WTC11 (cell line): ENCODE measurements at regions not wholly inside any gene's neighbourhood (a gene's known extent, or its start where the extent isn't known, plus 50 kb on each side); places are given as distances from the start of the nearest gene placed in this dataset.
A peak's percentile ranks its signal among the peaks of the same experiment; 100 is the strongest.

Experiments
- ATAC-seq: fragments of 200-7000 bp; cut with Tn5 transposase; 2 replicates; pipeline ENCODE4 v1.10.0; 2021; ENCODE audit warnings: mild to moderate bottlenecking, moderate library complexity
- CTCF ChIA-PET: fragments of 300-600 bp; sonication (Branson Sonifier 250); formaldehyde crosslinking; loops from one replicate; lab custom pipeline; 2021; ENCODE audit warnings: antibody characterized with exemption; lab: Charles Lee
- POLR2A ChIA-PET: fragments of 350-600 bp; sonication (Branson Sonifier 250); formaldehyde crosslinking; loops from one replicate; lab custom pipeline; 2021; ENCODE audit warnings: antibody characterized with exemption; lab: Charles Lee
- DNase-seq: peaks from one replicate; pipeline ENCODE4 v3.0.0; 2021; ENCODE audit warnings: low spot score
- H3K27ac Mint-ChIP-seq: 2 replicates; pipeline ENCODE4 v1.8.0; 2021; ENCODE audit warnings: mixed read lengths
- H3K27me3 Mint-ChIP-seq: 2 replicates; pipeline ENCODE4 v1.8.0; 2021; ENCODE audit warnings: low read depth, mild to moderate bottlenecking, moderate library complexity, mixed read lengths
- H3K36me3 Mint-ChIP-seq: 2 replicates; pipeline ENCODE4 v1.8.0; 2021; ENCODE audit warnings: mixed read lengths
- H3K4me1 Mint-ChIP-seq: 2 replicates; pipeline ENCODE4 v1.8.0; 2022; ENCODE audit warnings: mixed read lengths
- H3K4me3 Mint-ChIP-seq: 2 replicates; pipeline ENCODE4 v1.8.0; 2021; ENCODE audit warnings: mild to moderate bottlenecking, moderate library complexity, mixed read lengths
- H3K9me3 Mint-ChIP-seq: 2 replicates; pipeline ENCODE4 v1.8.0; 2021; ENCODE audit warnings: mixed read lengths
- CREB1 ChIP-seq: sonication (generic); formaldehyde crosslinking; IDR thresholded peaks from 2 replicates; pipeline ENCODE4 v1.8.0; 2023; ENCODE audit warnings: mild to moderate bottlenecking, missing genetic modification reagents
- ETV6 ChIP-seq: sonication (generic); formaldehyde crosslinking; IDR thresholded peaks from 2 replicates; pipeline ENCODE4 v1.8.1; 2022; ENCODE audit warnings: mild to moderate bottlenecking, missing genetic modification reagents
- FOXJ3 ChIP-seq: sonication (generic); formaldehyde crosslinking; IDR thresholded peaks from 2 replicates; pipeline ENCODE4 v1.9.0; 2021; ENCODE audit warnings: missing genetic modification reagents, mild to moderate bottlenecking, borderline replicate concordance
- JAZF1 ChIP-seq: fragments of 250-450 bp; sonication (Bioruptor Pico); IDR thresholded peaks from 2 replicates; pipeline ENCODE4 v1.9.0; 2021; ENCODE audit warnings: moderate library complexity, mild to moderate bottlenecking, inconsistent platforms
- MYBL2 ChIP-seq: sonication (generic); formaldehyde crosslinking; IDR thresholded peaks from 2 replicates; pipeline ENCODE4 v1.8.1; 2023; ENCODE audit warnings: mild to moderate bottlenecking, moderate library complexity, missing genetic modification reagents
- NFATC4 ChIP-seq: fragments of 250-450 bp; sonication (Bioruptor Pico); IDR thresholded peaks from 2 replicates; pipeline ENCODE4 v1.9.0; 2021; ENCODE audit warnings: mild to moderate bottlenecking
- SMAD3 ChIP-seq: sonication (generic); formaldehyde crosslinking; IDR thresholded peaks from 2 replicates; pipeline ENCODE4 v1.8.0; 2022; ENCODE audit warnings: missing genetic modification reagents, mild to moderate bottlenecking, borderline replicate concordance
- ZBTB21 ChIP-seq: sonication (generic); formaldehyde crosslinking; IDR thresholded peaks from 2 replicates; pipeline ENCODE4 v1.8.1; 2023; ENCODE audit warnings: mild to moderate bottlenecking, missing genetic modification reagents, borderline replicate concordance
- ZNF423 ChIP-seq: fragments of 250-450 bp; sonication (Bioruptor Pico); IDR thresholded peaks from 2 replicates; pipeline ENCODE4 v2.1.2; 2022; ENCODE audit warnings: mild to moderate bottlenecking, moderate library complexity
- TF ChIP-seq, protein P1 (sequence below): fragments of 200-600 bp; IDR thresholded peaks from 2 replicates; pipeline ENCODE4 v1.8.0; 2022; ENCODE audit warnings: antibody characterized with exemption
- TF ChIP-seq, protein P2 (sequence below): sonication (generic); formaldehyde crosslinking; IDR thresholded peaks from 2 replicates; pipeline ENCODE4 v1.8.0; 2022; ENCODE audit warnings: mild to moderate bottlenecking, missing genetic modification reagents
- TF ChIP-seq, protein P3 (sequence below): sonication (generic); formaldehyde crosslinking; IDR thresholded peaks from 2 replicates; pipeline ENCODE4 v1.8.1; 2023; ENCODE audit warnings: mild to moderate bottlenecking, missing genetic modification reagents
- TF ChIP-seq, protein P4 (sequence below): sonication (generic); formaldehyde crosslinking; IDR thresholded peaks from 2 replicates; pipeline ENCODE4 v1.8.1; 2022; ENCODE audit warnings: mild to moderate bottlenecking, moderate library complexity, missing genetic modification reagents
- TF ChIP-seq, protein P5 (sequence below): fragments of 250-450 bp; sonication (Bioruptor Pico); IDR thresholded peaks from 2 replicates; pipeline ENCODE4 v1.8.0; 2021; ENCODE audit warnings: mild to moderate bottlenecking
- TF ChIP-seq, protein P6 (sequence below): fragments of 250-450 bp; sonication (Bioruptor Pico); IDR thresholded peaks from 2 replicates; pipeline ENCODE4 v1.9.0; 2021; ENCODE audit warnings: moderate library complexity, mild to moderate bottlenecking, inconsistent platforms, borderline replicate concordance
- TF ChIP-seq, protein P7 (sequence below): sonication (generic); formaldehyde crosslinking; IDR thresholded peaks from 2 replicates; pipeline ENCODE4 v1.8.0; 2022; ENCODE audit warnings: mild to moderate bottlenecking, missing genetic modification reagents
- TF ChIP-seq, protein P8 (sequence below): sonication (generic); formaldehyde crosslinking; IDR thresholded peaks from 2 replicates; pipeline ENCODE4 v1.8.0; 2022; ENCODE audit warnings: mild to moderate bottlenecking, missing genetic modification reagents
- TF ChIP-seq, protein P9 (sequence below): fragments of 250-450 bp; sonication (Bioruptor Pico); IDR thresholded peaks from 2 replicates; pipeline ENCODE4 v1.9.0; 2021; ENCODE audit warnings: mild to moderate bottlenecking

DNA sequence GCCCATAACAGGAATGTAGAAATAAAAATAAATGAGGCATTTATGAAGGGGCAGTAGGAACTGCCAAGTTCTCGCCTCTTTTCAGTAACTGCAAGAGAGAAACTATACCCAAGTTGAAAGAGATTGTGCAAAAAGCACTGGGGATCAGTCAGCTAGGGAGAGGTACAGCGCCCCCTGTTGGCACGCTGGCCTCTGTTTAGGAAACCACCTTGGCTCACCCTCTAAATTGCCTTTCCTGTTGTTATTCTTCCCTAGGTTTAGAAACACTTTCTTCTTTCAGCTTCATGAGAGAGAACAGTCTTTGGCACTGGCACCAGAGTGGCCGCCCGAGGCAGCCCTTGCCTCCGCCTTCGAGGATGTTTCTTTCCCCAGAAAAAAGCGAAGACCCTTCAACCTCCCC is 348.5 kb downstream of the MID1IP1 start:
- CTCF ChIA-PET, result interaction anchor here (0.6 to 4.1 kb wide), 10 partner anchors 12 to 485 kb away, joined by 3 to 42 read pairs (median 4); no protein-coding TSS in a partner anchor
- H3K4me3 Mint-ChIP-seq, result peak overlapping the region; percentile 55
- no peaks in the 10 kb centered on the region for H3K9me3 Mint-ChIP-seq
- ATAC-seq (peak; percentile 60), DNase-seq (peak; percentile 71)
- peaks cover 47% of the 10 kb centered on the region for H3K4me1 Mint-ChIP-seq
- no peaks in the 10 kb centered on the region for H3K27me3 Mint-ChIP-seq
- TF ChIP-seq, protein P1, sequence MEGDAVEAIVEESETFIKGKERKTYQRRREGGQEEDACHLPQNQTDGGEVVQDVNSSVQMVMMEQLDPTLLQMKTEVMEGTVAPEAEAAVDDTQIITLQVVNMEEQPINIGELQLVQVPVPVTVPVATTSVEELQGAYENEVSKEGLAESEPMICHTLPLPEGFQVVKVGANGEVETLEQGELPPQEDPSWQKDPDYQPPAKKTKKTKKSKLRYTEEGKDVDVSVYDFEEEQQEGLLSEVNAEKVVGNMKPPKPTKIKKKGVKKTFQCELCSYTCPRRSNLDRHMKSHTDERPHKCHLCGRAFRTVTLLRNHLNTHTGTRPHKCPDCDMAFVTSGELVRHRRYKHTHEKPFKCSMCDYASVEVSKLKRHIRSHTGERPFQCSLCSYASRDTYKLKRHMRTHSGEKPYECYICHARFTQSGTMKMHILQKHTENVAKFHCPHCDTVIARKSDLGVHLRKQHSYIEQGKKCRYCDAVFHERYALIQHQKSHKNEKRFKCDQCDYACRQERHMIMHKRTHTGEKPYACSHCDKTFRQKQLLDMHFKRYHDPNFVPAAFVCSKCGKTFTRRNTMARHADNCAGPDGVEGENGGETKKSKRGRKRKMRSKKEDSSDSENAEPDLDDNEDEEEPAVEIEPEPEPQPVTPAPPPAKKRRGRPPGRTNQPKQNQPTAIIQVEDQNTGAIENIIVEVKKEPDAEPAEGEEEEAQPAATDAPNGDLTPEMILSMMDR, result peak; percentile 79
- TF ChIP-seq, protein P2, sequence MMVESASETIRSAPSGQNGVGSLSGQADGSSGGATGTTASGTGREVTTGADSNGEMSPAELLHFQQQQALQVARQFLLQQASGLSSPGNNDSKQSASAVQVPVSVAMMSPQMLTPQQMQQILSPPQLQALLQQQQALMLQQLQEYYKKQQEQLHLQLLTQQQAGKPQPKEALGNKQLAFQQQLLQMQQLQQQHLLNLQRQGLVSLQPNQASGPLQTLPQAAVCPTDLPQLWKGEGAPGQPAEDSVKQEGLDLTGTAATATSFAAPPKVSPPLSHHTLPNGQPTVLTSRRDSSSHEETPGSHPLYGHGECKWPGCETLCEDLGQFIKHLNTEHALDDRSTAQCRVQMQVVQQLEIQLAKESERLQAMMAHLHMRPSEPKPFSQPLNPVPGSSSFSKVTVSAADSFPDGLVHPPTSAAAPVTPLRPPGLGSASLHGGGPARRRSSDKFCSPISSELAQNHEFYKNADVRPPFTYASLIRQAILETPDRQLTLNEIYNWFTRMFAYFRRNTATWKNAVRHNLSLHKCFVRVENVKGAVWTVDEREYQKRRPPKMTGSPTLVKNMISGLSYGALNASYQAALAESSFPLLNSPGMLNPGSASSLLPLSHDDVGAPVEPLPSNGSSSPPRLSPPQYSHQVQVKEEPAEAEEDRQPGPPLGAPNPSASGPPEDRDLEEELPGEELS, result no peak
- POLR2A ChIA-PET, result no interaction called here
- no peaks in the 10 kb centered on the region for H3K36me3 Mint-ChIP-seq
- peak overlapping the region; percentile 74; the same call in 1 of the 2 replicates for H3K27ac Mint-ChIP-seq

DNA sequence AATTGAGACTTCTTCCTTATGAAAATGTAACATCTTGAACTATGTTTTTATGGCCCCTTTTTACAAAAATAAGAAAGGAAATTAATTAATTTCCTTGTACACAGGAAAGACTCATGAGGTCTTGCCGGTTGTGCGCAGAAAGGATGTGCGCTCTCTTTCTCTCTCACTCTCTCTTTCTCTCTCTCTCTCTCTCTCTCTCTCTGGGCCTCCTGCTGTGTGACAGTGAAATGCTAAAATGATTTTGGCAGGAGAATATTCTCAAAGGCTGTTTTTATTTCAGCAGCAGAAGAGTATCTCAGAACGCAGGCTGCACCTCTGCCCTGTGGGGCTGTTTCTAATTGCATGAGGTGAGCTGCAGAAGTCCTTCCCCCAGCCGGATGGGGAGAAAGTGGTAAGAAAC is 349.0 kb downstream of the MID1IP1 start:
- POLR2A ChIA-PET, result interaction anchor here (0.6 kb wide), 1 partner anchor 346 kb away, joined by 3 read pairs; no protein-coding TSS in a partner anchor

DNA sequence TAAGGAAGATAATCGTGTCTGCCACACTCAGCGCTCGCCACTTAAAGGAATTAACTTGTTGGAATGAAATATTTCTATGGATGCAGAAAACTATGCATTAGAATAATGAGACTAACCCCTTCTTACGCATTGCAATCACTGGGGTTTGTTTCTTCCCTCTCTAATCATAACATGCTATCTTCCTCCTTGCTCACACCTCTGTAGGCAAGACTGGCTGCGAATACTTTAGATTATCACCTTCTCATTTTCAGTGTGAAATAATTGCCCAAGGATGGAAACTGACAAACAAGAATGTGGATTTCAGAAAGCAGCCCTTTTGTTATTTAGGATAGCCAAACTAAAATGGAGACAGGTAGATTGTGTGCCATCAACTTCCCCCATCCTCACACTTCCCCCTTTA is 349.4 kb downstream of the MID1IP1 start:
- Mint-ChIP-seq H3K4me3 (no peak overlapping the region), H3K27ac (no peak overlapping the region), H3K9me3 (no peaks in the 10 kb centered on the region), H3K27me3 (no peaks in the 10 kb centered on the region), H3K36me3 (no peaks in the 10 kb centered on the region), H3K4me1 (peaks cover 49% of the 10 kb centered on the region)
- ChIA-PET POLR2A (interaction anchor here (0.6 kb wide), 1 partner anchor 347 kb away, joined by 3 read pairs; no protein-coding TSS in a partner anchor), CTCF (interaction anchor here (1.2 to 4.1 kb wide), 5 partner anchors 11 to 343 kb away, joined by 3 to 42 read pairs (median 6); no protein-coding TSS in a partner anchor)
- DNase-seq (no peak), ATAC-seq (no peak)
- TF ChIP-seq, protein P3, sequence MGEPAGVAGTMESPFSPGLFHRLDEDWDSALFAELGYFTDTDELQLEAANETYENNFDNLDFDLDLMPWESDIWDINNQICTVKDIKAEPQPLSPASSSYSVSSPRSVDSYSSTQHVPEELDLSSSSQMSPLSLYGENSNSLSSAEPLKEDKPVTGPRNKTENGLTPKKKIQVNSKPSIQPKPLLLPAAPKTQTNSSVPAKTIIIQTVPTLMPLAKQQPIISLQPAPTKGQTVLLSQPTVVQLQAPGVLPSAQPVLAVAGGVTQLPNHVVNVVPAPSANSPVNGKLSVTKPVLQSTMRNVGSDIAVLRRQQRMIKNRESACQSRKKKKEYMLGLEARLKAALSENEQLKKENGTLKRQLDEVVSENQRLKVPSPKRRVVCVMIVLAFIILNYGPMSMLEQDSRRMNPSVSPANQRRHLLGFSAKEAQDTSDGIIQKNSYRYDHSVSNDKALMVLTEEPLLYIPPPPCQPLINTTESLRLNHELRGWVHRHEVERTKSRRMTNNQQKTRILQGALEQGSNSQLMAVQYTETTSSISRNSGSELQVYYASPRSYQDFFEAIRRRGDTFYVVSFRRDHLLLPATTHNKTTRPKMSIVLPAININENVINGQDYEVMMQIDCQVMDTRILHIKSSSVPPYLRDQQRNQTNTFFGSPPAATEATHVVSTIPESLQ (CRISPR knock-in tag), result no peak
- TF ChIP-seq, protein P4, sequence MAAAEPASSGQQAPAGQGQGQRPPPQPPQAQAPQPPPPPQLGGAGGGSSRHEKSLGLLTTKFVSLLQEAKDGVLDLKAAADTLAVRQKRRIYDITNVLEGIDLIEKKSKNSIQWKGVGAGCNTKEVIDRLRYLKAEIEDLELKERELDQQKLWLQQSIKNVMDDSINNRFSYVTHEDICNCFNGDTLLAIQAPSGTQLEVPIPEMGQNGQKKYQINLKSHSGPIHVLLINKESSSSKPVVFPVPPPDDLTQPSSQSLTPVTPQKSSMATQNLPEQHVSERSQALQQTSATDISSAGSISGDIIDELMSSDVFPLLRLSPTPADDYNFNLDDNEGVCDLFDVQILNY, result no peak
- TF ChIP-seq ETV6, result no peak
- TF ChIP-seq, protein P5, sequence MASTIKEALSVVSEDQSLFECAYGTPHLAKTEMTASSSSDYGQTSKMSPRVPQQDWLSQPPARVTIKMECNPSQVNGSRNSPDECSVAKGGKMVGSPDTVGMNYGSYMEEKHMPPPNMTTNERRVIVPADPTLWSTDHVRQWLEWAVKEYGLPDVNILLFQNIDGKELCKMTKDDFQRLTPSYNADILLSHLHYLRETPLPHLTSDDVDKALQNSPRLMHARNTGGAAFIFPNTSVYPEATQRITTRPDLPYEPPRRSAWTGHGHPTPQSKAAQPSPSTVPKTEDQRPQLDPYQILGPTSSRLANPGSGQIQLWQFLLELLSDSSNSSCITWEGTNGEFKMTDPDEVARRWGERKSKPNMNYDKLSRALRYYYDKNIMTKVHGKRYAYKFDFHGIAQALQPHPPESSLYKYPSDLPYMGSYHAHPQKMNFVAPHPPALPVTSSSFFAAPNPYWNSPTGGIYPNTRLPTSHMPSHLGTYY (CRISPR knock-in tag), result no peak
- TF ChIP-seq MYBL2 (CRISPR knock-in tag), result no peak
- TF ChIP-seq, protein P6, sequence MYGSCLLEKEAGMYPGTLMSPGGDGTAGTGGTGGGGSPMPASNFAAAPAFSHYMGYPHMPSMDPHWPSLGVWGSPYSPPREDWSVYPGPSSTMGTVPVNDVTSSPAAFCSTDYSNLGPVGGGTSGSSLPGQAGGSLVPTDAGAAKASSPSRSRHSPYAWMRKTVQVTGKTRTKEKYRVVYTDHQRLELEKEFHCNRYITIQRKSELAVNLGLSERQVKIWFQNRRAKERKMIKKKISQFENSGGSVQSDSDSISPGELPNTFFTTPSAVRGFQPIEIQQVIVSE, result no peak
- no peak for TF ChIP-seq FOXJ3 (CRISPR knock-in tag)
- no peak for TF ChIP-seq NFATC4 (CRISPR knock-in tag)
- no peak for TF ChIP-seq JAZF1
- TF ChIP-seq, protein P7, sequence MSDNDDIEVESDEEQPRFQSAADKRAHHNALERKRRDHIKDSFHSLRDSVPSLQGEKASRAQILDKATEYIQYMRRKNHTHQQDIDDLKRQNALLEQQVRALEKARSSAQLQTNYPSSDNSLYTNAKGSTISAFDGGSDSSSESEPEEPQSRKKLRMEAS (CRISPR knock-in tag), result no peak
- TF ChIP-seq CREB1 (CRISPR knock-in tag), result no peak
- TF ChIP-seq, protein P8, sequence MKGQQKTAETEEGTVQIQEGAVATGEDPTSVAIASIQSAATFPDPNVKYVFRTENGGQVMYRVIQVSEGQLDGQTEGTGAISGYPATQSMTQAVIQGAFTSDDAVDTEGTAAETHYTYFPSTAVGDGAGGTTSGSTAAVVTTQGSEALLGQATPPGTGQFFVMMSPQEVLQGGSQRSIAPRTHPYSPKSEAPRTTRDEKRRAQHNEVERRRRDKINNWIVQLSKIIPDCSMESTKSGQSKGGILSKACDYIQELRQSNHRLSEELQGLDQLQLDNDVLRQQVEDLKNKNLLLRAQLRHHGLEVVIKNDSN (CRISPR knock-in tag), result no peak
- TF ChIP-seq, protein P9, sequence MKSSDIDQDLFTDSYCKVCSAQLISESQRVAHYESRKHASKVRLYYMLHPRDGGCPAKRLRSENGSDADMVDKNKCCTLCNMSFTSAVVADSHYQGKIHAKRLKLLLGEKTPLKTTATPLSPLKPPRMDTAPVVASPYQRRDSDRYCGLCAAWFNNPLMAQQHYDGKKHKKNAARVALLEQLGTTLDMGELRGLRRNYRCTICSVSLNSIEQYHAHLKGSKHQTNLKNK, result no peak

More for the DNA sequence above, 349.0 kb downstream of the MID1IP1 start:
- no peaks in the 10 kb centered on the region for H3K36me3 Mint-ChIP-seq
- no peaks in the 10 kb centered on the region for H3K9me3 Mint-ChIP-seq
- DNase-seq (no peak), ATAC-seq (no peak)
- CTCF ChIA-PET, result interaction anchor here (0.6 to 4.1 kb wide), 9 partner anchors 11 to 485 kb away, joined by 3 to 42 read pairs (median 3); no protein-coding TSS in a partner anchor
- H3K27me3 Mint-ChIP-seq, result no peaks in the 10 kb centered on the region
- peak overlapping the region; percentile 74; the same call in 1 of the 2 replicates for H3K27ac Mint-ChIP-seq
- TF ChIP-seq ZBTB21 (CRISPR knock-in tag), result no peak
- TF ChIP-seq, protein P6, result no peak
- TF ChIP-seq ZNF423 (CRISPR knock-in tag), result no peak
- TF ChIP-seq, protein P5 (CRISPR knock-in tag), result no peak
- TF ChIP-seq SMAD3 (CRISPR knock-in tag), result no peak
- peaks cover 49% of the 10 kb centered on the region for H3K4me1 Mint-ChIP-seq
- peak overlapping the region; percentile 55 for H3K4me3 Mint-ChIP-seq
